H9 (cell line): ENCODE measurements at regions not wholly inside any gene's neighbourhood (a gene's known extent, or its start where the extent isn't known, plus 50 kb on each side); places are given as distances from the start of the nearest gene placed in this dataset.

Experiments used
- DNase-seq: peaks from one replicate; pipeline ENCODE4 v3.0.0-alpha.2; 2017
- H2AFZ ChIP-seq: one replicate; pipeline ENCODE4 v1.6.1; 2013; ENCODE audit warnings: mild to moderate bottlenecking, low read length, control low read depth, moderate library complexity
- H2AK5ac ChIP-seq: 2 replicates; pipeline ENCODE4 v1.6.1; 2013; ENCODE audit warnings: low read length, control low read depth, mixed read lengths; ENCODE audit not compliant: insufficient read length
- H2BK120ac ChIP-seq: one replicate; pipeline ENCODE4 v1.6.1; 2013; ENCODE audit warnings: low read depth, mild to moderate bottlenecking, low read length, control low read depth, inconsistent platforms; ENCODE audit not compliant: poor library complexity, severe bottlenecking
- H2BK12ac ChIP-seq: 2 replicates; pipeline ENCODE4 v1.6.1; 2013; ENCODE audit warnings: low read length, control low read depth, mixed read lengths, low read depth; ENCODE audit not compliant: insufficient read length
- H2BK15ac ChIP-seq: 2 replicates; pipeline ENCODE4 v1.6.1; 2013; ENCODE audit warnings: low read depth, low read length, control low read depth
- H2BK20ac ChIP-seq: one replicate; pipeline ENCODE4 v1.6.1; 2013; ENCODE audit warnings: low read depth, mild to moderate bottlenecking, low read length, control low read depth, inconsistent platforms; ENCODE audit not compliant: poor library complexity, severe bottlenecking
- H2BK5ac ChIP-seq: 2 replicates; pipeline ENCODE4 v1.6.1; 2013; ENCODE audit warnings: low read length, control low read depth, mixed read lengths; ENCODE audit not compliant: insufficient read length
- H3K14ac ChIP-seq: 2 replicates; pipeline ENCODE4 v1.6.1; 2013; ENCODE audit warnings: low read length, control low read depth; ENCODE audit not compliant: insufficient read depth
- H3K18ac ChIP-seq: 2 replicates; pipeline ENCODE4 v1.6.1; 2013; ENCODE audit warnings: low read depth, mild to moderate bottlenecking, mixed read lengths, low read length, control low read depth; ENCODE audit not compliant: insufficient read length
- H3K23ac ChIP-seq: 2 replicates; pipeline ENCODE4 v1.6.1; 2013; ENCODE audit warnings: low read length, control low read depth, mixed read lengths, low read depth; ENCODE audit not compliant: insufficient read length
- H3K23me2 ChIP-seq: 2 replicates; pipeline ENCODE4 v1.6.1; 2013; ENCODE audit warnings: low read depth, mild to moderate bottlenecking, mixed read lengths, low read length, control low read depth; ENCODE audit not compliant: insufficient read length, poor library complexity, severe bottlenecking
- H3K27ac ChIP-seq: 2 replicates; pipeline ENCODE4 v1.5.1; 2013; ENCODE audit warnings: low read length, control low read depth, mixed read lengths, low read depth; ENCODE audit not compliant: insufficient read length
- H3K27me3 ChIP-seq: 2 replicates; pipeline ENCODE4 v1.6.1; 2013; ENCODE audit warnings: low read length, control low read depth, inconsistent platforms; ENCODE audit not compliant: insufficient read depth
- H3K4ac ChIP-seq: 2 replicates; pipeline ENCODE4 v1.6.1; 2013; ENCODE audit warnings: low read depth, mild to moderate bottlenecking, control low read depth, inconsistent platforms, low read length, moderate library complexity
- H3K4me1 ChIP-seq: 2 replicates; pipeline ENCODE4 v1.6.1; 2013; ENCODE audit warnings: low read length, control low read depth, inconsistent platforms; ENCODE audit not compliant: insufficient read depth
- H3K4me2 ChIP-seq: 2 replicates; pipeline ENCODE4 v1.6.1; 2013; ENCODE audit warnings: low read length, control low read depth, mixed read lengths; ENCODE audit not compliant: insufficient read length, insufficient read depth
- H3K56ac ChIP-seq: 2 replicates; pipeline ENCODE4 v1.6.1; 2013; ENCODE audit warnings: low read depth, mild to moderate bottlenecking, mixed read lengths, low read length, control low read depth; ENCODE audit not compliant: insufficient read length
- H3K79me1 ChIP-seq: 2 replicates; pipeline ENCODE4 v1.6.1; 2013; ENCODE audit warnings: low read depth, mild to moderate bottlenecking, moderate library complexity, low read length, control low read depth, inconsistent platforms; ENCODE audit not compliant: insufficient read depth, poor library complexity, severe bottlenecking
- H3K79me2 ChIP-seq: 2 replicates; pipeline ENCODE4 v1.6.1; 2013; ENCODE audit warnings: low read length, control low read depth, inconsistent platforms; ENCODE audit not compliant: insufficient read depth
- H3K9ac ChIP-seq: 2 replicates; pipeline ENCODE4 v1.6.1; 2013; ENCODE audit warnings: low read length, control low read depth, mixed read lengths; ENCODE audit not compliant: insufficient read length; ENCODE audit errors: extremely low read depth
- H3K9me3 ChIP-seq: one replicate; pipeline ENCODE4 v1.6.1; 2013; ENCODE audit warnings: low read depth, low read length, inconsistent platforms; ENCODE audit not compliant: control insufficient read depth
- H3T11ph ChIP-seq: one replicate; pipeline ENCODE4 v1.6.1; 2013; ENCODE audit warnings: mild to moderate bottlenecking, low read length, control low read depth, inconsistent platforms
- H4K20me1 ChIP-seq: one replicate; pipeline ENCODE4 v1.6.1; 2013; ENCODE audit not compliant: control insufficient read depth, insufficient read length, insufficient read depth
- H4K5ac ChIP-seq: 2 replicates; pipeline ENCODE4 v1.6.1; 2013; ENCODE audit warnings: low read depth, mild to moderate bottlenecking, mixed read lengths, low read length, control low read depth; ENCODE audit not compliant: insufficient read length
- H4K8ac ChIP-seq: replicated peaks from 2 replicates; pipeline ENCODE4 v1.6.1; 2013; ENCODE audit warnings: low read length, control low read depth, mixed read lengths, low read depth; ENCODE audit not compliant: insufficient read length
- H4K91ac ChIP-seq: 2 replicates; pipeline ENCODE4 v1.6.1; 2013; ENCODE audit warnings: low read depth, mild to moderate bottlenecking, moderate library complexity, mixed read lengths, low read length, control low read depth; ENCODE audit not compliant: insufficient read length
- H3K27ac Mint-ChIP-seq, 3 experiments: 2 replicates in 2 of 3; 3 replicates in 1 of 3; pipeline ENCODE4 v1.8.0; 2020 to 2021; ENCODE audit warnings: mixed read lengths in 3 of 3, mild to moderate bottlenecking in 1 of 3, moderate library complexity in 1 of 3
- H3K27me3 Mint-ChIP-seq: 2 replicates; pipeline ENCODE4 v1.8.0; 2021; ENCODE audit warnings: low read depth, mild to moderate bottlenecking, moderate library complexity, mixed read lengths
- H3K36me3 Mint-ChIP-seq, 3 experiments: 2 replicates in 2 of 3; 3 replicates in 1 of 3; pipeline ENCODE4 v1.8.0; 2020 to 2021; ENCODE audit warnings: low read depth in 3 of 3, mixed read lengths in 3 of 3; ENCODE audit not compliant: insufficient read depth in 1 of 3
- H3K4me1 Mint-ChIP-seq, 2 experiments: 2 replicates each; pipeline ENCODE4 v1.8.0; 2020; ENCODE audit warnings: mixed read lengths in 2 of 2
- H3K4me3 Mint-ChIP-seq, 2 experiments: 2 replicates in 1 of 2; 3 replicates in 1 of 2; pipeline ENCODE4 v1.8.0; 2020 to 2021; ENCODE audit warnings: mild to moderate bottlenecking in 2 of 2, mixed read lengths in 2 of 2, moderate library complexity in 1 of 2
- H3K9me3 Mint-ChIP-seq, 2 experiments: 2 replicates in 1 of 2; 3 replicates in 1 of 2; pipeline ENCODE4 v1.8.0; 2020; ENCODE audit warnings: mild to moderate bottlenecking in 2 of 2, mixed read lengths in 2 of 2, moderate library complexity in 1 of 2
- WGBS: extraction: QIAGEN DNeasy Blood & Tissue Kit; methylation state at CpG from one replicate; pipeline ENCODE4 v1.1.7; 2013; ENCODE audit warnings: missing lambda C conversion rate, low lambda C conversion rate, mixed read lengths; ENCODE audit not compliant: insufficient read length; ENCODE audit errors: extremely low coverage; 5-methylcytosine and 5-hydroxymethylcytosine counted together
- TF ChIP-seq, protein P1 (sequence below): fragments of 200-600 bp; sonication (generic); conservative IDR thresholded peaks from 3 replicates; pipeline ENCODE4 v1.8.0; 2021; ENCODE audit warnings: antibody characterized with exemption, mild to moderate bottlenecking

DNA sequence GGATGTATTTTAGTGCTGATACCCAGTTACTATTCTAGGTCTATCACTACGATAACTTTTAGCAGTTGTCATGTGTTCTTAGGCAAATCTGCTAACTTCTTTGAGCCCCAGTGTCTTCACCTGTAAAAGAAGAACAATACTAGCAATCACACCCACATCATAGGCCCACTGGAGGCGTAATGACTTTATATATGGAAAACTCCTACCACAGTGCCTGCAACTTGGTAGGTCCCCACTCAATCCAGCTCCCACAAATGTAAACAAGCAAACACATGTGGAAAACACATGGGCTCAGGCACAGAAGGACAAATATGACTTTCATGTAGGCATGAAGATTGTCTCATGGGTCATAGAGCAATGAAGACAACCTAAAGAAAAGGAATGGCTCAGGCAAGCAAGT, 115.8 kb downstream of the TBX19 start:
- Histone ChIP-seq H4K91ac (no peak overlapping the region), H3K23me2 (no peaks in the 10 kb centered on the region), H2AFZ (no peak overlapping the region), H3K27ac (no peak overlapping the region), H3K56ac (no peak overlapping the region), H4K8ac (no peak overlapping the region), H3K4me1 (peaks cover 5% of the 10 kb centered on the region), H3K9me3 (no peaks in the 10 kb centered on the region), H2AK5ac (no peak overlapping the region), H2BK15ac (no peak overlapping the region), H3K18ac (no peak overlapping the region), H3K14ac (no peak overlapping the region), H3K23ac (no peak overlapping the region), H3K79me1 (no peaks in the 10 kb centered on the region), H2BK5ac (no peak overlapping the region), H3K4ac (no peak overlapping the region), H3K79me2 (no peaks in the 10 kb centered on the region), H2BK120ac (no peak overlapping the region), H3K27me3 (no peaks in the 10 kb centered on the region), H3K9ac (no peak overlapping the region), H4K5ac (no peak overlapping the region), H2BK12ac (no peak overlapping the region), H3K4me2 (no peak overlapping the region), H4K20me1 (peaks cover 4% of the 10 kb centered on the region), H2BK20ac (no peak overlapping the region), H3T11ph (no peak overlapping the region)
- H3K36me3 Mint-ChIP-seq = 0 out of 7 replicates have a peak, but pooled peaks cover 0 to 3% (median 0%) of the 10 kb centered on the region in 3 experiments
- no peak overlapping the region for H3K4me3 Mint-ChIP-seq
- no peak overlapping the region for H3K27ac Mint-ChIP-seq
- TF ChIP-seq, protein P1, sequence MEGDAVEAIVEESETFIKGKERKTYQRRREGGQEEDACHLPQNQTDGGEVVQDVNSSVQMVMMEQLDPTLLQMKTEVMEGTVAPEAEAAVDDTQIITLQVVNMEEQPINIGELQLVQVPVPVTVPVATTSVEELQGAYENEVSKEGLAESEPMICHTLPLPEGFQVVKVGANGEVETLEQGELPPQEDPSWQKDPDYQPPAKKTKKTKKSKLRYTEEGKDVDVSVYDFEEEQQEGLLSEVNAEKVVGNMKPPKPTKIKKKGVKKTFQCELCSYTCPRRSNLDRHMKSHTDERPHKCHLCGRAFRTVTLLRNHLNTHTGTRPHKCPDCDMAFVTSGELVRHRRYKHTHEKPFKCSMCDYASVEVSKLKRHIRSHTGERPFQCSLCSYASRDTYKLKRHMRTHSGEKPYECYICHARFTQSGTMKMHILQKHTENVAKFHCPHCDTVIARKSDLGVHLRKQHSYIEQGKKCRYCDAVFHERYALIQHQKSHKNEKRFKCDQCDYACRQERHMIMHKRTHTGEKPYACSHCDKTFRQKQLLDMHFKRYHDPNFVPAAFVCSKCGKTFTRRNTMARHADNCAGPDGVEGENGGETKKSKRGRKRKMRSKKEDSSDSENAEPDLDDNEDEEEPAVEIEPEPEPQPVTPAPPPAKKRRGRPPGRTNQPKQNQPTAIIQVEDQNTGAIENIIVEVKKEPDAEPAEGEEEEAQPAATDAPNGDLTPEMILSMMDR = no peak
- DNase-seq = no peak
- peaks cover 13 to 17% of the 10 kb centered on the region in 2 experiments for H3K4me1 Mint-ChIP-seq
- no CpG with 5 or more reads among the region's 2 CpGs for WGBS
- peaks cover 1% of the 10 kb centered on the region; the same call in 1 of the 2 replicates for H3K27me3 Mint-ChIP-seq
- H3K9me3 Mint-ChIP-seq = no peaks in the 10 kb centered on the region
